ENCODE measurements at regions not wholly inside any gene's neighbourhood (a gene's known extent, or its start where the extent isn't known, plus 50 kb on each side); places are given as distances from the start of the nearest gene placed in this dataset.
"Not testable (repeated sequence)": the region's sequence is repeated elsewhere in the genome, so short reads cannot be mapped to it uniquely, and the experiment has no call there.

DNA sequence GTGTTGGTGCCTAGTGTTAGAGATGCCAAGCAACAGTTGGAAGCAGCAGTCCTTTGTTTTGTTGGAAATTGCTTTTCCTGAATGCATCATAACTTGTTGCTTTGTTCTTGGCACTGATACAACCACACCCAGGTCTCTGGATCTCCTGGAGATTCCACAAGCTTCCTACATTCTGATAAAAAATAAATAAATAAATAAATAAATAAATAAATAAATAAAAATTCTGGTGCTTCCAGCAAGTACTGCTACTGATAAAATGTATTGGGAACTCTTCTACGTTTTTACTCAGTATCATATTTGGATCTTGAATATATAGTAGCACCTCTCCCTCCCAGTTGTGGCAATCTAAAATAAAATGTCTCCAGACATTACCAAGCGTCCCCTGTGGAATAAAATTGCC, 62.7 kb upstream of the GRID2 start:
- DNase-seq = no peak

DNA sequence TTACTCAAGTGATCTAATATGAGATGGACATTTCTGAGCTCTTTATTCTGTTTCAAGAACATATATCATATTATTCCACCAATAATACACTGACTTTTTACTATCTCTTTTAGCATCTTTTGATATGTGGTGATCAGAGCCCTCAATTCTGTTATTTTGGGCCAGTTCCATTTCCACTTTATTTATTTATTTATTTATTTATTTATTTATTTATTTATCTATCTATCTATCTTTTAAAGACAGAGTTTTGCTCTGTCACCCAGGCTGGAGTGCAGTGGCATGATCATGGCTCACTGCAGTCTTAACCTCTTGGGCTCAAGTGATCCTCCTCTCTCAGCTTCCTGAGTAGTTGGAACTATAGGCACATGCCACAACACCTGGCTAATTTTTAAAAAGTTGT, 57.4 kb upstream of the GRID2 start:
- DNase-seq = no peak

DNA sequence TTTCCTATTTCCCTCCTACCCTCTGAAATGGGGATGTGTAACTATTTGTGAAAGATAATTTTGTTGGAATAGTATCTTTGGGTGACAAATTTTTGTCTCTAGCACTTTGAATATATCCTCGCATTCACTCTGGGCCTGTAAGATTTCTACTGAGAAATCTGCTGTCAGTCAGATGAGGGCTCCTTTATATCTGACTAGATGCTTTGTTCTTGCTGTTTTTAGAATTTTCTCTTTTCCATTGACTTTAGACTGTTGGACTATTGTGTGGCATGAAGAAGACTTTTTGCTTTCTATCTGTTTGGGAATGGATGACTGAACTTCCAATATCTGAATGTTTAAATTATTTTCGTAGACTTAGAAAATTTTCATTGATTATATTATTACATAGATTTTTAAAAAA, 54.2 kb upstream of the GRID2 start:
- DNase-seq = no peak

DNA sequence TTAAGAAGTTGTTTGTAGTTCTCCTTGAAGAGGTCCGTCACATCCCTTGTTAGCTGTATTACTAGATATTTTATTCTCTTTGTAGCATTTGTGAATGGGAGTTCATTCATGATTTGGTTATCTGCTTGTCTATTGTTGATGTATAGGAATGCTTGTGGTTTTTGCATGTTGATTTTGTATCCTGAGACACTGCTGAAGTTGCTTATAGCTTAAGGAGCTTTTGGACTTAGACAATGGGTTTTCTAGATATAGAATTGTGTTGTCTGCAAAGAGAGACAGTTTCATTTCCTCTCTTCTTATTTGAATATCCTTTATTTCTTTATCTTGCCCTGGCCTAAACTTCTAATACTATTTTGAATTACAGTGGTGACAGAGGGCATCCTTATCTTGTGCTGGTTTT, 52.1 kb upstream of the GRID2 start:
- no peak for DNase-seq

DNA sequence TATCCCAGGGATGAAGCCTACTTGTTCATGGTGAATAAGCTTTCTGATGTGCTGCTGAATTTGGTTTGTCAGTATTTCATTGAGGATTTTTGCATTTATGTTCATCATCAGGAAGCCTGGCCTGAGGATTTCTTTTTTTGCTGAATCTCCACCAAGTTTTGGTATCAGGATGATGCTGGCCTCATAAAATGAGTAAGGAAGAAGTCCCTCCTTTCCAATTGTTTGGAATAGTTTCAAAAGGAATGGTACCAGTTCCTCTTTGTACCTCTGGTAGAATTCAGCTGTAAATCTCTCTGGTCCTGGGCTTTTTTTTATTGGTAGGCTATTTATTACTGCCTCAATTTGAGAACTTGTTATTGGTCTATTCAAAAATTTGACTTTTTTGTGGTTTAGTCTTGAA, 51.4 kb upstream of the GRID2 start:
- not testable (repeated sequence) for DNase-seq

DNA sequence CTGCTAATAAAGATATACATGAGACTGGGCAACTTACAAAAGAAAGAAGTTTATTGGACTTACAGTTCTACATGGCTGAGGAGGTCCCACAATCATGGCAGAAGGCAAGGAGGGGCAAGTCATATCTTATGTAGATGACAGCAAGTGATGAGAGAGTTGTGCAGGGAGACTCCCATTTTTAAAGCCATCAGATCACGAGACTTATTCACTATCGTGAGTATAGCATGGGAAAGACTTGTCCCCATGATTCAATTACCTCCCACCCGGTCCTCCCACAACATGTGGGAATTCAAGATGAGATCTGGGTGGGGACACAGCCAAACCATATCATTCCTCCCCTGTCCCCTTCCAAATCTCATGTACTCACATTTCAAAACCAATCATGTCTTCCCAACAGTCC, 50.9 kb upstream of the GRID2 start:
- DNase-seq = no peak

DNA sequence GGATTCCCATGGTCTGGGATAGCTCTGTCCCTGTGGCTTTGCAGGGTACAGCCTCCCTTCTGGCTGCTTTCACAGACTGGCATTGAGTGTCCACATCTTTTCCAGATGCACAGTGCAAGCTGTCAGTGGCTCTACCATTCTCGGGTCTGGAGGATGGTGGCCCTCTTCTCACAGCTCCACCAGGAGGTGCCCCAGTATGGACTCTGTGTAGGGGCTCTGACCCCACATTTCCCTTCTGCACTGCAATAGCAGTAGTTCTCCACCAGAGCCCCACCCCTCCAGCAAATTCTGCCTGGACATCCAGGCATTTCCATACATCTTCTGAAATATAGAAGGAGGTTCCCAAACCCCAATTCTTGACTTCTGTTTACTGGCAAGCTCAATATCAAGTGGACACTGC, 50.2 kb upstream of the GRID2 start:
- no peak for DNase-seq
